ENCODE measurements at regions not wholly inside any gene's neighbourhood (a gene's known extent, or its start where the extent isn't known, plus 50 kb on each side); places are given as distances from the start of the nearest gene placed in this dataset.

- TF ChIP-seq CTCF (IDR thresholded peaks at IDR 0.05) (no peak), POLR2A (IDR thresholded peaks at IDR 0.05) (no peak), POLR2AphosphoS5 (IDR thresholded peaks at IDR 0.05) (no peak)
Measured at GRCh38 chr12:94039914-94040313, 108.5 kb upstream of the PLXNC1 start.
